Cortex of kidney (tissue), 1 donor: ENCODE measurements at regions not wholly inside any gene's neighbourhood (a gene's known extent, or its start where the extent isn't known, plus 50 kb on each side); places are given as distances from the start of the nearest gene placed in this dataset.
"Not testable (repeated sequence)": the region's sequence is repeated elsewhere in the genome, so short reads cannot be mapped to it uniquely, and the experiment has no call there.

Experiments
- DNase-seq: peaks from one replicate; lab custom pipeline; 2025; lab: John Stamatoyannopoulos, UW

DNA sequence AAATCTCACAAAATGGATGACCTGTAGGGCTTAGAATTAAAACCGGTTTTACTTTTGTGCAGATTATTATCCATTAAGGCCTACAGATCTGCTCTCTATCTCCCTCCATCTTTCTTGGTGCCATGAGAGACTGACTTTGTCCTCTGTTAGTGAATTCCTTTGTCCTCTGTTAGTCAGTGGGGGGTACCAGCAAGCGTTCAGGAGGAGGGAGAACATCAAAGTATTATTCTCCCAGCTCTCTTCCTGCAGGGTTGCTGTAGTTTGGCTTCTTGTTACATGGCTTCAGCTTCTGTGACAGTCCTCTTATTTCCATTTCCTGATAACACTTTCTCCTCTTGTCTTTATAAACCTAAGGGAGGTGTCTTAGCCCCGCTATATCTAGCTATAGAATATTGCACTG, 850.5 kb upstream of the SEMA6A start:
- DNase-seq, result no peak

- no peak for DNase-seq
Observed at GRCh38 chr5:117424559-117424958, 849.9 kb upstream of the SEMA6A start.

DNA sequence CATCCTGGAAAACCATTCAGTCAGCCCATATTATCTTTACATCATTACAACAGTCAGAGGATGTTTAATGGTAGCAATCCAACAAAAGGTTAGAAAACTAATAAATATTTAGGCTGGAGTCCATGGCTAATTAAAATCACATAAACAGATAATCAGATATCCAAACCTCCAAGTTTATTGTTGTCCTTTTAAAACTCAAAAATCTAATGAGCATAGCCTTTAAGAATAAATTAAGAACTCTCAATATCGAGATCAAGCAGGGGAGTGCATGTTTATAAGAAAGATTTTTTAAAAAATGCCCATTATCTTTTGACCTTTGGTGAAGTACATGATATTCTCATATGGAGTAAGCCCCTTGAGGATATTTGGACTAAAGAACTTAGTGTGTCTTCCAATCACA, 842.9 kb upstream of the SEMA6A start:
- no peak for DNase-seq

GRCh38 chr5:117414926-117415325, 840.3 kb upstream of the SEMA6A start:
- no peak for DNase-seq

DNA sequence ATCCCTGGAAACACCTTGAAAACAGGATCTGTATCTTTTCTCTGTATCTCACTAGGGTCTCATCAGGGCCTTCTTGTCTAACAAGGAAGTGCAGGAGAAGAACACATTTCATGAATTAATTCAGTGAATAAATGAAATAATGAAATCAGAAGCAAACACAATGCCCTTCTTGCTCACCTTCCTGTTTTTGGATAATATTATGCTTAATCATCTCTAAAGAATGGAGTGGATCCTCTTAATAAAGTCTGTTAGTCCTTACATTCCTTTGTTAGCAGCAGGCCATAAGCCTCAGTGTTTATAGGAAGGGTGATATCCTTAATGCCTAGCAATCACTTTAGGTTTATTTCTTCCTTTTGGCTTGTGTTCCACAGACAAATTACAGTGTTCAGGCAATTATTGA, 837.1 kb upstream of the SEMA6A start:
- DNase-seq, result no peak

GRCh38 chr5:117405197-117405596, 830.6 kb upstream of the SEMA6A start:
- no peak for DNase-seq

- no peak for DNase-seq
Observed at GRCh38 chr5:117394506-117395157, 820.0 kb upstream of the SEMA6A start.

DNA sequence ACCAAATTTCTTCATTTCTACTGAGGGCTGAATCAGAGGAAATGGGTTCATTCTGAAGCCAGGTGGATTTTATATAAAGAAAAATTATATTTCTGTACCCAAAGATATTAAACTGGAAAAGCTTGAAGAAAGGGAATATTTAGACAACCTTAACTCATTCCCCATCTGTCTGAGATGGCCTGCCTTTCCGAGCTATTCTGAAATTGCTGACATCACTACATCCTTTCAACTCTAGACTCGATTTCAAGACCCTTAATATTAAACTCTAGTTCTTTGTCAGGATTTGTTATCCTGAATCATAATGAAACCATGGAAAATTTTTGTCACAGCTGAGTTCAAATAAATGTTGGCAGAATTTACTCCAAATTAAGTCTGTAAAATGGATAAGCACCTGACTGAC, 818.5 kb upstream of the SEMA6A start:
- DNase-seq, result no peak

- DNase-seq, result no peak
Observed at GRCh38 chr5:117380316-117380715, 805.7 kb upstream of the SEMA6A start.

- DNase-seq, result no peak
Observed at GRCh38 chr5:117379521-117379920, 804.9 kb upstream of the SEMA6A start.

GRCh38 chr5:117376748-117377147, 802.1 kb upstream of the SEMA6A start:
- DNase-seq, result no peak

DNA sequence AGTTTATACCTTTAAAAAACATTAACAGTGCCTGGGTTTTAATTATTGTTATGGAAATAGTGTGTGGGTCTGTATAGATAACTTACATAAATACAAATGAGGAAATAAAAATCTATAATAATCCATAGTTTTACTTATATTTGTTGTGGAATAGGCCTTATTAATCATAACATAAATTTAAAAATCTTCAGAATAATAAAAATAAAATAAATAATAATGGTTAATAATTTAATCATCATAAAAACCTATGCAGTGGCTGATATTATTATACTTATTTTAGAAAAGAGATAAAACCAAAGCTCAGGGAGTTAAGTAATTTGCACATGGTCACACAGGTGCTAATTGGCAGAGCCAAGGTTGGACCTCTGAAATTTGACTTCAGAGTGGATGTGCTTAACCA, 785.3 kb upstream of the SEMA6A start:
- no peak for DNase-seq

DNA sequence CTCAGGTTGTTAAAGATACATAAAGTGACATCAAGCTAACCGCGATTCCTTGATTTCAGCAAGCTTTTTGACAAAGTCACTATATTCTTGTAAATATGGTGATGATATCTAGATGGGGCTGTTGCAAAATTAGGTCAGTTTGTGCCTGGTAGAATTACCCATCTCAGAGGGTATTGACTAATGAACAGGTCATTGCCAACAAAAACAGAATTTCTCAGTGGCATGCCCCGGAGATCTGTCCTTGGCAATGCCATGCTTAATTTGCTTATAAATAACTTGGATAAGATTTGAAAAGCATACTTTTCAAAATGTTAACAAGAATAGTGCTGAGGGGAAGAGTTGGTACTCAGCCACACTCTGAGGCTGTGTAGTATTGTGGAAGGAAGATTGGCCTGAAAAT, 783.3 kb upstream of the SEMA6A start:
- DNase-seq, result no peak

DNA sequence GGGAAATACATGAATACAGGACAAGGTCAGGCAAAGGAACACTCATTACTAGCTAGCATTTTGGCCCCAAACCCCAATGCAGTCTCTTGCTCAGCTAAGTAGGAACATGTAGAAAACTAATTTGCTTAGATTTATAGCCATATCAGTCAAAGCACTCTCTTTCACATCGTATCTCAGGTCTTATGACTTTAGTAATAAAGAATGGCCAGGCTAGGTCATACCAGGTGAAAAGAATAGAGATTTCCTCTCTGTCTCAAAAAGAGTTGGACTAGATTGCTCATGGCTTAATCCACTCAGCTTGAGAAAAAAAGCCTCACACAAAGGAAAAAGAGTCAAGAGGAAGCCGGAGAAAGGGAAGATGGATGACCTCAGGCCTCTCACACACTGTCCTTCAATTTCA, 772.7 kb upstream of the SEMA6A start:
- no peak for DNase-seq

GRCh38 chr5:117343726-117344125, 769.1 kb upstream of the SEMA6A start:
- not testable (repeated sequence) for DNase-seq

- DNase-seq, result no peak
Observed at GRCh38 chr5:117337064-117337749, 762.6 kb upstream of the SEMA6A start.

- no peak for DNase-seq
Observed at GRCh38 chr5:117336208-117336607, 761.6 kb upstream of the SEMA6A start.

DNA sequence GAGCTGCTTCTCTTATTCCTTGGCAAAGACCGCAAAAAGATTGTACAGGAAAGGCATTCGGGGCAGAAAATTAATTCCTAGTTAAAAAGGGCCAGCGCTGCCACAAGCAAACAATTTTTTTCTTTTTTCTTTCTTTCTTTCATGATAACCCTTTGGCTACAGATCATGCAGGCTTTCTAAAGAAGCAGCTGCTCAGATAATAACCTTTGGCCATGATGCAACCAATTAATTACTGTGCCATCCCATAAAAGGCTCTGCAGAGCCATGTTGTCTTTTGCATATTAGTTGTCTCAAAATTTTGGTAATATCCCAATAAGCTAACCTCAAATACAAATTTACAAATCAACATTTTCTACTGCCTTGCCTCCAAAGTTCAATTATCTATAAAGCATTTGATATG, 758.4 kb upstream of the SEMA6A start:
- no peak for DNase-seq

DNA sequence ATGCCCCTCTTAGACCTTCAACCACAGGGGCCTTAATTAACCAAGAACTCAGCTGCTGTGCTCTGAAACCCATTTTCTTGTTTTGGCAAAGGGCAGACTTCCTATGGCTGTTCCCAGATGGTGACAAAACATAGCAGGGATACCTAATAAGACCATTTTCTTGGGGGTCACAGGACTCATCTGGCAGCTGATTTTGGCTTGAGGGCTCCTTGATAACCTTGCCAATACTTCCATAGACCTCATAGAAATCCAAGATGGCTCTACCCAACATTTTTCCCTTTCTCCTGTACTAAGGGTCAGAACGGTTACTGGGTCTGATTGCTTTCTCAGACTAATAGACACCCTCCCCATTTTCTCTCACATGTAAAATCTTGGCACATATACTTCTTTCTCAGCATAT, 757.7 kb upstream of the SEMA6A start:
- no peak for DNase-seq

- no peak for DNase-seq
Observed at GRCh38 chr5:117327511-117327910, 752.9 kb upstream of the SEMA6A start.

DNA sequence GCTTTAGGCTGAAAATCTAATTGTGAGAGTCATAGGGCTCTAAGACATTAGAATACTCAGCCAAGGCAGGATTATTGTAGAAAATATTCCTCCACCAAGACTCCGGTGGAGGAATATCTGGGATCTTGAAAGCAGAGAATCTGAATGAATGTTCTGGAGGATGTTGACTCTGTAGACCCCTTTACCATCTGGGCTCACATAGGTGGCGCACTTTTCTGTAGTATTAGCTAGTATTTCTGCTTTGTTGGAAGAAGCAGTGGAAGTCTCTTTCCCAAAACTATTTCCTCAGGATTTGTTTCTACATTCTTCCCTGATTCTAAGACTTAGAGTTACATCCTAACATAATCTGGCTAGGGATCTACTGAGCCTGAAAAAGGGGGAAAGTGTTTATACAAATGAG, 752.4 kb upstream of the SEMA6A start:
- DNase-seq, result no peak

DNA sequence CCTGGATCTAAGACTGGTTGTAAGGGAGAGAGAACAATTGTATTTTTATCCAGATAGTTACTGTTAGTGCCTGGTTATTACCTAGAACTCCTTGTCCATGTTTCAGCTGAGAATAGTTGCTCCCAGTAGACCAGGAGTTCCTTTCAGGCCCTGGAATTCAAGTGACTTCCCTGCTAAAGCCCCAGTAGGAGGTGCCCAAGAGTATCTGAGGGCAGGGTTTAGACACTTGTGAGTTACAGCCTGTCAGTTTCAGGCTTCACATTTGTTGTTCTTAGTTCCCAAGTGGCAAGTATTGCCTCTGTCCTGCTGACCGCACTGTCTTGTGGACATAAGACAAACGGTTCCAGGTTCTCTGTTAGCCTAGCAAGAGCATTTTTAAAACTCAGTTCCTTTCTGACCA, 743.9 kb upstream of the SEMA6A start:
- no peak for DNase-seq

- no peak for DNase-seq
Observed at GRCh38 chr5:117315170-117315569, 740.5 kb upstream of the SEMA6A start.

DNA sequence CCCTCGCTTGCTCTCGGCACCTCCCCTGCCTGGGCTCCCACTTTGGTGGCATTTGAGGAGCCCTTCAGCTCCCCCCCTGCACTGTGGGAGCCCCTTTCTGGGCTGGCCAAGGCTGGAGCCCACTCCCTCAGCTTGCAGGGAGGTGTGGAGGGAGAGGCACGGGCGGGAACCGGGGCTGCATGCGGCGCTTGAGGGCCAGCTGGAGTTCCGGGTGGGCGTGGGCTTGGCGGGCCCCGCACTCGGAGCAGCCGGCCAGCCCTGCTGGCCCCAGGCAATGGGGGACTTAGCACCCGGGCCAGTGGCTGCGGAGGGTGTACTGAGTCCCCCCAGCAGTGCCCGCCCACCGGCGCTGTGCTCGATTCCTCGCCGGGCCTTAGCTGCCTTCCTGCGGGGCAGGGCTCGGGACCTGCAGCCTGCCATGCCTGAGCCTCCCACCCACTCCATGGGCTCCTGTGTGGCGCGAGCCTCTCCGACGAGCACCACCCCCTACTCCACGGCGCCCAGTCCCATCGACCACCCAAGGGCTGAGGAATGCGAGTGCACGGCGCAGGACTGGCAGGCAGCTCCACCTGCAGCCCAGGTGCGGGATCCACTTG, 730.0 kb upstream of the SEMA6A start:
- DNase-seq, result not testable (repeated sequence)
